Omental fat pad (tissue), 3 donors: ENCODE measurements at regions not wholly inside any gene's neighbourhood (a gene's known extent, or its start where the extent isn't known, plus 50 kb on each side); places are given as distances from the start of the nearest gene placed in this dataset.

Experiments
- ATAC-seq: fragments of 150-250 bp; one replicate; pipeline ENCODE4 v1.9.1; 2016; ENCODE audit warnings: mild to moderate bottlenecking, moderate library complexity; ENCODE audit not compliant: low FRiP score
- DNase-seq: peaks from one replicate; pipeline ENCODE4 v3.0.0-alpha.2; 2019; ENCODE audit warnings: low spot score
- TF ChIP-seq, protein P1 (sequence below), 3 donors: fragments of 450-650 bp; IDR thresholded peaks; one replicate each; pipeline ENCODE4 v1.5.1; 2016 to 2017; ENCODE audit warnings: antibody characterized with exemption in 3 of 3, mild to moderate bottlenecking in 3 of 3, moderate library complexity in 2 of 3

DNA sequence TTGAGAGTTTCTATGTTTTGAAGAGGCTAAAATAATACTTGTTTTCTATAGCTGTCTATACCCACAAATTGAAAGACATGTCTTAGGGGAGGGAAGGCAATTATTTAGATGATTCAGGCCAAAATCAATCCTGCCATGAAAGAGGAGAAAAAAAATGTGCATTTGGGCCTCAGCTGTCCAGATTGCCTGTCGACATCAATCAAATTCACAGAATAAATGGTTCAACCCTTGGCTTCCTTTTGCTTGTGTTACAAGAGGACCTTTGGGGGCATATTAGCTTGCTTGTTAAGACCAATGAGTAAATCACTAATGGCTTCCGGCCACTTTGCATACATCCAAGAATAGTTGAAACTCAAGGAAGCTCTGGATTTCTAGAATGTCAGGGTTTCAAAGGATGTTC, 900.8 kb upstream of the CELF4 start:
- ATAC-seq, result no peak
- TF ChIP-seq, protein P1, sequence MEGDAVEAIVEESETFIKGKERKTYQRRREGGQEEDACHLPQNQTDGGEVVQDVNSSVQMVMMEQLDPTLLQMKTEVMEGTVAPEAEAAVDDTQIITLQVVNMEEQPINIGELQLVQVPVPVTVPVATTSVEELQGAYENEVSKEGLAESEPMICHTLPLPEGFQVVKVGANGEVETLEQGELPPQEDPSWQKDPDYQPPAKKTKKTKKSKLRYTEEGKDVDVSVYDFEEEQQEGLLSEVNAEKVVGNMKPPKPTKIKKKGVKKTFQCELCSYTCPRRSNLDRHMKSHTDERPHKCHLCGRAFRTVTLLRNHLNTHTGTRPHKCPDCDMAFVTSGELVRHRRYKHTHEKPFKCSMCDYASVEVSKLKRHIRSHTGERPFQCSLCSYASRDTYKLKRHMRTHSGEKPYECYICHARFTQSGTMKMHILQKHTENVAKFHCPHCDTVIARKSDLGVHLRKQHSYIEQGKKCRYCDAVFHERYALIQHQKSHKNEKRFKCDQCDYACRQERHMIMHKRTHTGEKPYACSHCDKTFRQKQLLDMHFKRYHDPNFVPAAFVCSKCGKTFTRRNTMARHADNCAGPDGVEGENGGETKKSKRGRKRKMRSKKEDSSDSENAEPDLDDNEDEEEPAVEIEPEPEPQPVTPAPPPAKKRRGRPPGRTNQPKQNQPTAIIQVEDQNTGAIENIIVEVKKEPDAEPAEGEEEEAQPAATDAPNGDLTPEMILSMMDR (IDR thresholded peaks at IDR 0.05), result no peak

DNA sequence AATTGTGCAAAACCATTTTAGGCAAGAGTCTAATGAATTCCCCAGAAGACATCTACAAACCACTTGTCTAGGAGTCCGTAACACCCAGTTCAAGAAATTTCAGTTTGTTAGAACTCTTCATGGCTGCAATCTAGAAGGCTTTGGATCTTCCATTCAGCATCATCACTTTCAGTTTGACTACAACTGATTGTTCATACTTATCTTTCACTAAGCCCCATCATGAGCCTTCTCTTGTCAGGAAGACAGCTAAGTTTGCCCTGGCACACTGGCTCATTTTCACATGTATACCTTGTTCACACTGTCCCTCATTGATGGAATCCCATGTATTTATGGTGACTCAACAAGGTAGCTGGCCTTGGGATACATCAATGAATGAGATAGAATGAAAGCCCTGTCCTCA, 898.4 kb upstream of the CELF4 start:
- no peak for ATAC-seq
- no peak for DNase-seq
- TF ChIP-seq, protein P1 (IDR thresholded peaks at IDR 0.05), result no peak

More for the DNA sequence above, 900.8 kb upstream of the CELF4 start:
- DNase-seq, result no peak

DNA sequence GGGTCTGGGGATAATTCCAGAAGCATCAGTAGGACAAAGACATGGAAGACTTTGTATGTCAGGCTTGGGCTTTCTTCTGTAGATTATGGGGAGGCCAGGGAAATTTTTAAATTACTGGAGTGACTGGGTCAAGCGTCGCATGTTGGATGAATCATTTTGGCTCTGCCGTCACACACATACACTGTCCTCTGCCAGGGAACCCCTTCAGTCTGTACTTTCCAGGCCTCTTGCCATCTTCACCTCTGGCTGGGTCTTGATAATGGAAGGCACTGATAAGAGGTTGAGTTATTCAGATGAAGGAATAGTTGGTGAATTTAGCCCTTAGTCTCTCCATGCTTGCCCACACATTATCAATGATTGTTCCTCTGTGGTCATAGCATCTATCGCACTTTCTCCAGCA, 895.1 kb upstream of the CELF4 start:
- TF ChIP-seq, protein P1 (IDR thresholded peaks at IDR 0.05), result no peak
- ATAC-seq (no peak), DNase-seq (no peak)

DNA sequence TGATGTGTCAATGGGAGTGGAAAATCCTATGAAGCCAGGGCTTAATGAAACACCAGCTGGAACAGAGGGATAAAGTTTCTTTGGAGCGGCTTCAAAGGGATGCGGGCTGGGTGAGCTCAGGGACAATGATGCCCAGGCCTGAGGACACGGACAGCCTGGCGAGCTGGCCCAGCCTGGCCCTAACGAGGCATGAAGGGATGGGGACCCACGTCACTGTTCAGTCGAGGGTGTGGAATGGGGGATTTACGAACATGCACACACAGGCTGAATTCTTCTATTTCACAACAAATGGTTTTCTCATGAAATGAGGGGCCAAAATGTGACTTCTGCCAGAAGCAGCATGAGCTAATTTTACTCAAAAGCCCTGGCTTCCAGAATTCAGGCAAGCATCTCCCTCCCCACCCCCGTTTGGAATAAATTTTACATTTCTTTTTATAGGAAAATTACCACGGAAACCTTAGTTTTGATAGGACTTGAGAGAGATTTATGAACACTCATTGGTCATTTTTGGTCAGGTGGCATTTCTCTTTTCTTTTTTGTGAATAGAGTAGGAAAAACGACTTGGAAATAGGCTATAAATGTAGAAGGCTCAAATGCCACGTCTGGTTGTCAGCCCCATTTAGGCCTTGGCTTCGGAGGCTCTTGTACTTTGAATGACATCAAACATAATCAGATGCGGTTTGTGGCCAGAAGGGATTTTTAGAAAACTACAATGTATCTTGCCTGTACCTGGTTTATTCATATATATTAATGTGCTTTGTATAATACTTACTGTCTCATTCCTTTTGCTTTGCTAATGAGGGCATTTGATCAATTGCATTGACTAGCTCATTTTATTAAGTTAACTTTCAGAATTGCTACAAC, 893.8 kb upstream of the CELF4 start:
- DNase-seq (no peak), ATAC-seq (no peak)
- TF ChIP-seq, protein P1 (IDR thresholded peaks at IDR 0.05), result no peak

DNA sequence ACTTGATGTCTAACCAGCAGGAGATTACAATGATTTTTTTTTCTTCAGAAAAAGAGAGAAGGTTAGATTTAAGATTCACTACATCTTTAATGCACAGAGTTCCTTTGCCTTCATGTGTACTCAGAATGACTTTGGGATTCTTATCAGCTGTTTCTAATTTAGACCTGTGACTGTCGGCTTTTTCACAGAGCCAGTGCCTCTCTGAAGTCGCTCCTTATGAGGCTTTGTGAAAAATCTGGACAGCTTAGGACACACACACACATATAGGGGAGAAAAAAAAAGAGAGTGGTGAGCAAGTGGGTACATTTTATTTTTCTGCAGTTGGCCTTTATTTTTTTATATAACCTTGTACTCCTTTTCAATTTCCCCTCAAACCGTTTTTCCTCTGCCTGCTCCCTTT, 893.1 kb upstream of the CELF4 start:
- ATAC-seq (no peak), DNase-seq (no peak)
- TF ChIP-seq, protein P1 (IDR thresholded peaks at IDR 0.05), result no peak

DNA sequence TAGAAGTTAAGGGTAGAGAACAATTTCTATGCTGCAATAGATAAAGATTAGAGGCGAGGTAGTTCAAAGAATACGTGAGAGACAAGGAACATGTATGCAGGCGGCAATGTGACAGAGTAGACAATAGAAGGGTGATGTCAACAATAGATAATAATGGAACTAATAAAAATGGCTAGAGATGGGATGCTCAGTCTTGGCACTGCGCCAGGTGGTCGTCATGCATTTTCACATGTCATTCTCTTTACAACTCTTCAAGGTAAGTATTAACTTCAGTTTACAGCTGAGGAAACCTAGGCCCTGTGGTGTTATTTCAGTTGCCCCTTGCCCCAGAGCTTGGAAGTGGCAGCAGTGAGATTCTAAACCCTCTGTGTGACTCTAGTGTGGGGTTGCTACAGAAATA, 890.7 kb upstream of the CELF4 start:
- no peak for DNase-seq
- TF ChIP-seq, protein P1 (IDR thresholded peaks at IDR 0.05), result no peak
- ATAC-seq, result no peak
